HG03558 (cell line): ENCODE measurements at regions not wholly inside any gene's neighbourhood (a gene's known extent, or its start where the extent isn't known, plus 50 kb on each side); places are given as distances from the start of the nearest gene placed in this dataset.
"Not testable (repeated sequence)": the region's sequence is repeated elsewhere in the genome, so short reads cannot be mapped to it uniquely, and the experiment has no call there.

Source experiments
- ATAC-seq: cut with Tn5 transposase; IDR thresholded peaks from one replicate; pipeline ENCODE4 v1.9.1; 2021; ENCODE audit warnings: moderate number of reproducible peaks; ENCODE audit not compliant: unreplicated experiment; ENCODE audit errors: extremely low read depth

GRCh38 chr5:17748941-17749340, 114.7 kb downstream of the TAF11L14 start:
- no peak for ATAC-seq

- not testable (repeated sequence) for ATAC-seq
These were observed 121.1 kb downstream of the TAF11L14 start for GRCh38 chr5:17755406-17755805.

GRCh38 chr5:17761326-17761725, 127.1 kb downstream of the TAF11L14 start:
- no peak for ATAC-seq

GRCh38 chr5:17763301-17763700, 129.0 kb downstream of the TAF11L14 start:
- ATAC-seq = no peak

- ATAC-seq = no peak
These were observed 131.8 kb downstream of the TAF11L14 start for GRCh38 chr5:17766031-17766430.

- ATAC-seq = no peak
These were observed 135.0 kb downstream of the TAF11L14 start for GRCh38 chr5:17769277-17769676.

- ATAC-seq = no peak
These were observed 138.0 kb downstream of the TAF11L14 start for GRCh38 chr5:17772232-17772631.

GRCh38 chr5:17785774-17786173, 151.5 kb downstream of the TAF11L14 start:
- ATAC-seq = no peak

GRCh38 chr5:17788351-17788750, 154.1 kb downstream of the TAF11L14 start:
- ATAC-seq = no peak

- ATAC-seq = no peak
These were observed 159.9 kb downstream of the TAF11L14 start for GRCh38 chr5:17794201-17794600.

GRCh38 chr5:17794815-17795214, 160.6 kb downstream of the TAF11L14 start:
- no peak for ATAC-seq

GRCh38 chr5:17796142-17796541, 161.9 kb downstream of the TAF11L14 start:
- ATAC-seq = no peak

GRCh38 chr5:17796757-17797396, 162.6 kb downstream of the TAF11L14 start:
- no peak for ATAC-seq

- ATAC-seq = no peak
These were observed 165.3 kb downstream of the TAF11L14 start for GRCh38 chr5:17799521-17799920.

GRCh38 chr5:17801595-17801994, 167.3 kb downstream of the TAF11L14 start:
- no peak for ATAC-seq

- no peak for ATAC-seq
These were observed 168.0 kb downstream of the TAF11L14 start for GRCh38 chr5:17802256-17802655.

- ATAC-seq = no peak
These were observed 169.7 kb downstream of the TAF11L14 start for GRCh38 chr5:17803971-17804370.

GRCh38 chr5:17805227-17805825, 171.1 kb downstream of the TAF11L14 start:
- no peak for ATAC-seq

GRCh38 chr5:17806818-17807468, 172.7 kb downstream of the TAF11L14 start:
- no peak for ATAC-seq

- no peak for ATAC-seq
These were observed 174.3 kb downstream of the TAF11L14 start for GRCh38 chr5:17808566-17808965.

- no peak for ATAC-seq
These were observed 176.5 kb downstream of the TAF11L14 start for GRCh38 chr5:17810734-17811133.

GRCh38 chr5:17813214-17813613, 179.0 kb downstream of the TAF11L14 start:
- no peak for ATAC-seq
